ENCODE measurements at regions not wholly inside any gene's neighbourhood (a gene's known extent, or its start where the extent isn't known, plus 50 kb on each side); places are given as distances from the start of the nearest gene placed in this dataset.

- TF ChIP-seq MAX (IDR thresholded peaks at IDR 0.05; ENCODE audit: low read depth) (no peak), EZH2phosphoT487 (IDR thresholded peaks at IDR 0.05; ENCODE audit: borderline replicate concordance, low read depth) (no peak), ELF1 (IDR thresholded peaks at IDR 0.05) (no peak)
Measured at GRCh38 chrX:147811803-147812202, 99.9 kb upstream of the FMR1 start (continued).

DNA sequence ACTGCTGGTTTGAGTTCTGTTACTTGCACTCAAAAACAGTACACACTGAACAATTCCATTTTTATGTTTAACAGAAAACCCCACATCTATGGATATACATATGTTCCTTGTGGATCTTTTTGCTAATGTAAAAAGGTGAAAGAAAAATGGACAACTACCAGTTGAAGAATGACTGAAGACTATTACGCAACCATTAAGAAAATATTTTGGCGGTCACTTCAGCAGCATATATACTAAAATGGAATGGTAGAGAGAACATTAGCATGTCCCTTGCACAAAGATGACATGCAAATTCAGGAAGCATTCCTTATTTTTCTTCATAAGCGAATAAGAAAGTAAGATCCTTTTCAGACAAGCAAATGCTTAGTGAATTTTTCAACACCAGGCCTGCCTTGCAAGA is 84.6 kb upstream of the FMR1 start:
- DNase-seq, result no peak
- H3K9me3 ChIP-seq, result peaks cover 4% of the 10 kb centered on the region; the same call in 1 of the 2 replicates
- H3K79me2 ChIP-seq (ENCODE audit: insufficient read depth), result no peaks in the 10 kb centered on the region
- no peaks in the 10 kb centered on the region for H3K4me1 ChIP-seq (ENCODE audit: control insufficient read depth in 1 of 2, insufficient read depth in 2 of 2, low read depth in 1 of 2, low read length in 1 of 2)
- no peaks in the 10 kb centered on the region for H3K27me3 ChIP-seq (ENCODE audit: insufficient read depth)
- TF ChIP-seq RXRA (IDR thresholded peaks at IDR 0.05; ENCODE audit: borderline replicate concordance, low read depth) (no peak), SMC3 (IDR thresholded peaks at IDR 0.05; ENCODE audit: low read depth, low read length) (no peak), NRF1 (IDR thresholded peaks at IDR 0.05; ENCODE audit: low read depth, low read length) (no peak), POLR2AphosphoS5 (IDR thresholded peaks at IDR 0.05; ENCODE audit: low read depth, low read length) (no peak), FOXM1 (IDR thresholded peaks at IDR 0.05; ENCODE audit: low read depth) (no peak), MEF2A (IDR thresholded peaks at IDR 0.05; ENCODE audit: borderline replicate concordance, low read depth) (no peak), GABPA (IDR thresholded peaks at IDR 0.05; ENCODE audit: low read depth) (no peak), NFIC (IDR thresholded peaks at IDR 0.05; ENCODE audit: borderline replicate concordance) (no peak), FOXJ3 (CRISPR knock-in tag; IDR thresholded peaks at IDR 0.05) (no peak), GATA2 (CRISPR knock-in tag; IDR thresholded peaks at IDR 0.05) (no peak), JUND (IDR thresholded peaks at IDR 0.05) (no peak), TEAD4 (IDR thresholded peaks at IDR 0.05; ENCODE audit: borderline replicate concordance, insufficient read depth) (no peak), RAD21 (IDR thresholded peaks at IDR 0.05; ENCODE audit: low read length) (no peak)
- TF ChIP-seq, protein P1, sequence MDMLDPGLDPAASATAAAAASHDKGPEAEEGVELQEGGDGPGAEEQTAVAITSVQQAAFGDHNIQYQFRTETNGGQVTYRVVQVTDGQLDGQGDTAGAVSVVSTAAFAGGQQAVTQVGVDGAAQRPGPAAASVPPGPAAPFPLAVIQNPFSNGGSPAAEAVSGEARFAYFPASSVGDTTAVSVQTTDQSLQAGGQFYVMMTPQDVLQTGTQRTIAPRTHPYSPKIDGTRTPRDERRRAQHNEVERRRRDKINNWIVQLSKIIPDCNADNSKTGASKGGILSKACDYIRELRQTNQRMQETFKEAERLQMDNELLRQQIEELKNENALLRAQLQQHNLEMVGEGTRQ (IDR thresholded peaks at IDR 0.05; ENCODE audit: borderline replicate concordance, low read depth, low read length), result no peak
- TF ChIP-seq, protein P2, sequence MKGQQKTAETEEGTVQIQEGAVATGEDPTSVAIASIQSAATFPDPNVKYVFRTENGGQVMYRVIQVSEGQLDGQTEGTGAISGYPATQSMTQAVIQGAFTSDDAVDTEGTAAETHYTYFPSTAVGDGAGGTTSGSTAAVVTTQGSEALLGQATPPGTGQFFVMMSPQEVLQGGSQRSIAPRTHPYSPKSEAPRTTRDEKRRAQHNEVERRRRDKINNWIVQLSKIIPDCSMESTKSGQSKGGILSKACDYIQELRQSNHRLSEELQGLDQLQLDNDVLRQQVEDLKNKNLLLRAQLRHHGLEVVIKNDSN (IDR thresholded peaks at IDR 0.05; ENCODE audit: borderline replicate concordance, low read depth), result no peak
- TF ChIP-seq, protein P3, sequence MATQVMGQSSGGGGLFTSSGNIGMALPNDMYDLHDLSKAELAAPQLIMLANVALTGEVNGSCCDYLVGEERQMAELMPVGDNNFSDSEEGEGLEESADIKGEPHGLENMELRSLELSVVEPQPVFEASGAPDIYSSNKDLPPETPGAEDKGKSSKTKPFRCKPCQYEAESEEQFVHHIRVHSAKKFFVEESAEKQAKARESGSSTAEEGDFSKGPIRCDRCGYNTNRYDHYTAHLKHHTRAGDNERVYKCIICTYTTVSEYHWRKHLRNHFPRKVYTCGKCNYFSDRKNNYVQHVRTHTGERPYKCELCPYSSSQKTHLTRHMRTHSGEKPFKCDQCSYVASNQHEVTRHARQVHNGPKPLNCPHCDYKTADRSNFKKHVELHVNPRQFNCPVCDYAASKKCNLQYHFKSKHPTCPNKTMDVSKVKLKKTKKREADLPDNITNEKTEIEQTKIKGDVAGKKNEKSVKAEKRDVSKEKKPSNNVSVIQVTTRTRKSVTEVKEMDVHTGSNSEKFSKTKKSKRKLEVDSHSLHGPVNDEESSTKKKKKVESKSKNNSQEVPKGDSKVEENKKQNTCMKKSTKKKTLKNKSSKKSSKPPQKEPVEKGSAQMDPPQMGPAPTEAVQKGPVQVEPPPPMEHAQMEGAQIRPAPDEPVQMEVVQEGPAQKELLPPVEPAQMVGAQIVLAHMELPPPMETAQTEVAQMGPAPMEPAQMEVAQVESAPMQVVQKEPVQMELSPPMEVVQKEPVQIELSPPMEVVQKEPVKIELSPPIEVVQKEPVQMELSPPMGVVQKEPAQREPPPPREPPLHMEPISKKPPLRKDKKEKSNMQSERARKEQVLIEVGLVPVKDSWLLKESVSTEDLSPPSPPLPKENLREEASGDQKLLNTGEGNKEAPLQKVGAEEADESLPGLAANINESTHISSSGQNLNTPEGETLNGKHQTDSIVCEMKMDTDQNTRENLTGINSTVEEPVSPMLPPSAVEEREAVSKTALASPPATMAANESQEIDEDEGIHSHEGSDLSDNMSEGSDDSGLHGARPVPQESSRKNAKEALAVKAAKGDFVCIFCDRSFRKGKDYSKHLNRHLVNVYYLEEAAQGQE (IDR thresholded peaks at IDR 0.05; ENCODE audit: low read depth, low read length), result no peak
- H3K9me2 ChIP-seq, result no peaks in the 10 kb centered on the region
- ChIA-PET CTCF (no interaction called here), POLR2A (no interaction called here)
- H2AFZ ChIP-seq (ENCODE audit: low read depth), result no peak overlapping the region
- H3K4me3 ChIP-seq (ENCODE audit: low read depth in 2 of 2, low read length in 1 of 2), result no peak overlapping the region
- H3K4me2 ChIP-seq, result no peak overlapping the region
- 22% methylated on average over 3 of the region's 3 CpGs for WGBS (ENCODE audit: low lambda C conversion rate)
- peaks cover 2% of the 10 kb centered on the region for H3F3A ChIP-seq (replicated peaks; ENCODE audit: insufficient read depth)
- H4K20me1 ChIP-seq (ENCODE audit: insufficient read depth), result no peaks in the 10 kb centered on the region
- no peak overlapping the region for H3K9ac ChIP-seq
- no peaks in the 10 kb centered on the region for H3K36me3 ChIP-seq (replicated peaks in 1 of 2; ENCODE audit: control insufficient read depth in 1 of 2, insufficient read depth in 2 of 2, low read length in 1 of 2)
- H3K27ac ChIP-seq (ENCODE audit: low read depth in 2 of 2, low read length in 1 of 2), result no peak overlapping the region

Measured in SK-N-SH (cell line).